Inflammatory macrophage treated with lipopolysaccharide for 1 hour (primary cell): ENCODE measurements at regions not wholly inside any gene's neighbourhood (a gene's known extent, or its start where the extent isn't known, plus 50 kb on each side); places are given as distances from the start of the nearest gene placed in this dataset.

Source experiments
- DNase-seq, 2 donors: peaks; one replicate each; pipeline ENCODE4 v3.0.0-alpha.2; 2020 to 2022

DNA sequence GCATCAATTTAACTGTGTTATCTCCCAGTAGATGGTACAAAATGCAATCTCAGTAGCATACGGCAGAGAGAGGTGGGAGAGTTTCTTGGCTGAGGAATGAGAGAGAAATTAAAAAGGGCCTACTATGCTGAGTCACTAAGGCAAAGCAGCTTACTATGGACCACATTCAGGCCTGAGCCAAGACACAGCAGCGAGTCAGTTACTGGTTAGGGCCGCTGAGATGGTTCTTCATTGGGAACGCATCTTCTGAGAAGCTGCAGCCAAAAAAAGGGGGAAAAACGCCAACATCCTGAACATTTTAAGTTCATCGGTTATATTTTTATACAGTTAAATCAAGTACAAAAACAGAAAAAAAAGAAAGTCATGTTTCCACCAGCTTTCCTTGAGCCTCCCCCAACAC lies 61.1 kb upstream of the BDNF start:
- DNase-seq: no peak

DNA sequence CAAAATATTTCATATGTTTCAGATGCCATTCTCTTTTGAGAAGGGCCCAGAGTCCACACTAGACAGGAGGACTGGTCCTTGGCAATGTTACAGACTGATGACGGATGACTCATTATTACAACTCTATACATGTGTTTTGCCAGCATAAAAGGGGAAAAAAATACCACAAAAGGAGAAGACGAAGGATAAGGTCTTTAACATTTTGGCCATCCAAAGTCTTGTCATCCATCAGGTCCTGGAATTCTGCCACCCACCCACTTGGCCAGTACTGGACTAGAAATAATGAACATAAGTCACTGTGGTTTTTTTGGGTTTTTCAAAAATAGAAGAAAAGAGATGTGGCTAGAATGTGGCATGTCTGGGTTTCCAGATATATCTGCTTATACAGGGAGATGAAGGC lies 57.7 kb upstream of the BDNF start:
- no peak for DNase-seq

DNA sequence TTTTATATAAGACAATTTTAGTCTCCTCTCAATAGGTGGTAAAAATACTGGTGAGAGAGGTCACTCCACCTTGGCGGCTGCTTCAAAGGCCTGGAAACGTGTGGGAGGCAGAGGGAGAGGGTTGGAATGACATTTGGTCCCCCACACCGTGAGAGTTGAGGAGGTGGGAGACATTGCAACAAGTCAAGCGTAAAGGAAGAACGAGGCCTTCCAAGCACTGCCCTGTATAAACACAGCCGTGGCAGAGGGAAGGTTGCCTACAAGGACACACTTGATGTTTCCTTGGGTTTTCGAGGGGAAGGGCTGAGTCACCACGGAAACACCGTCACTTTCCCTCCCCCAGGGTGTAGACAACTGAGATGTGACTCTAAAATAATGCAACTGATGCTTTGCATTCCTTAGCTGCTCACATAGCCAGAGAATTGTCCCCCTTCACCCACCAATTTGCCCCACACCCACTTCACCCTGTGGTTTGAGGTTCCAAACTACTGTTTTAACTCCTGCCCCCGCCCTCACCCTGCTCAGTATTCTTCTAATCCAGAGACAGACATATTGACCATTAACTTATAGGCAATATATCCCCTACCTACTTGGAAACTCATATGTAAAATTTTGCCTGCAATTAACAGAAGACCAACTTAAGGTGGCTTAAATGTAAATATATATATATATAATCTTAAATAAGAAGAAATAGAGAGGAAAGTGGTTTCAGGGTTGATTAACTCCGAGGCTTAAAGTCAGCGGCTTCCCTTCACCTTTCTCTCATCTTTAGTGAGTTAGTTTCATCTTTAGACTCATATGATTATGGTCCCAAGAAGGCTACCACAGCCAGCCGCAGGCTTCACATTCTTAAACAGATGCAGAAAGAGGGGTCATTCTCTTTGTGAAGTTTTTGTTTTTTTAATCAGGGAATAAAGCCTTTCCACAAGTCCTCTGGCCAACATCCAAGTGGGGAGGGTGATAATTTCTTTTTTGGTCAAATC lies 54.1 kb upstream of the BDNF start:
- DNase-seq: no peak
